NCI-H2029 (cell line): ENCODE measurements at regions not wholly inside any gene's neighbourhood (a gene's known extent, or its start where the extent isn't known, plus 50 kb on each side); places are given as distances from the start of the nearest gene placed in this dataset.
"Not testable (repeated sequence)": the region's sequence is repeated elsewhere in the genome, so short reads cannot be mapped to it uniquely, and the experiment has no call there.

Experiments
- DNase-seq: peaks from one replicate; lab custom pipeline; 2025; lab: John Stamatoyannopoulos, UW

DNA sequence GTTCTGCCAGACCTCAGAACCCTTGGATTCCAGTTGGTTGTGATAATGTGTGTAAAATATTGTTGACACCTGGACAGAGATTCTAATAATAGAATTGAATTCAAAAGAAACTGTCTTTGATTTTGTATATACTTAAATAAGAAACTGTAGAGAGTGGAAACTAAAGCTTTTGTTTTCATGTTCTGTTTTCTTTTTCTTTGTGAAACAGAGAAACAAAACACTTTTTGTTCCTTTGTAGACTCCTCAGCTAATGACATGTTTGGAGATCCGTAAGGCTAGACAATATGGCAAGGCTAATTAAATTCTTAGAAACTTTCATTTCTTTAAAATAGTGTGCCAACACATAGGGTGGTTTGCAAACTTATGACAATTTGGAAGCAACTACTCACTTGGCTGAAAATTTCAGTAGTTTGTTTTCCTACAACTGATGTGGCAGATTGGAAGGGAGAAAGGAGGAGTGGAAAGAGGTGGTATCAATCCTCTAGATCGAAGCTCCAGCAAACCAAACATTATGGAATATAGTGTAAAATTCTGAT, 90.9 kb upstream of the FAT1 start:
- DNase-seq = no peak

- no peak for DNase-seq
Measured at GRCh38 chr4:186819342-186820086, 95.9 kb upstream of the FAT1 start.

DNA sequence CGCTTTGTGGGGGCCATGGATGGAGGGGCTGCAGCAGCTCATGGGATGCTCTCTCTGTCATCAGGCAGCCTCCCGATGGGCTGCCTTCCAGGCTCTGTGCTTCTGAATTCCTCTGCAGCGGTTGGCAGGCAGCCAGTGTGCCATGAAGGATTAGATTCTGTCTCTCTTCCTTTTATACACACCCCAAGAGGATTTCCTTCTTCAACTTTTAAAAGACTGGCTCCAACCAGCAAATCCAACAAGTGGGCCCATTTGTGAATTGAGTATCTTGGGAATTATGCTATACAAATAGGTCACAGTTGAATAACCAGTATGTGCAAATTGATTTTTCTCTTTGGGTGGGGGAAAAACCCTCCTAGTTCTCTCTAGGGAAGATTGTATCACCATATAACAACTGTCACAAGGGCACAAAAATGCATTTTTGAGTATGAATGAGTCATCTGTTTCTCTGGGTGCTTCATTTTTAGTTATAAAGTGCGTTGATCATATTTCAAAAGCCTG, 96.8 kb upstream of the FAT1 start:
- DNase-seq = no peak

DNA sequence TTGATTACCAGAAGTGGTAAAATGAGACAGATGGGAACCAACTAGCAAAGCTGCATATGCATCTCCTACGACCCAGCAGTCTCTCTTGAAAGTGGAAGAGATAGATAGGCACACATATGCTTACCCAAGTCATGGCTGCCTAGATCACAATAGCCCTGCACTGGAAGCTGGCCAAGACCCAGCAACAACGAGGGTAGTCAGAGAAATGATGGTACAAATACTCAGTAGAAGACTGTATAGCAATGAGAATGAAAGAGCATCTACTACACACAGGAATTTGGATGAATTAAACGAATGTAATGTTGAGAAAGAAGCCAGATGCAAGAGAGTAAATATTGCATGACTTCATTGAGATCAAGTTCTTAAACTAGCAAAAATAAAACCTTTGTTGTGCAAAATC, 100.3 kb upstream of the FAT1 start:
- DNase-seq = no peak

DNA sequence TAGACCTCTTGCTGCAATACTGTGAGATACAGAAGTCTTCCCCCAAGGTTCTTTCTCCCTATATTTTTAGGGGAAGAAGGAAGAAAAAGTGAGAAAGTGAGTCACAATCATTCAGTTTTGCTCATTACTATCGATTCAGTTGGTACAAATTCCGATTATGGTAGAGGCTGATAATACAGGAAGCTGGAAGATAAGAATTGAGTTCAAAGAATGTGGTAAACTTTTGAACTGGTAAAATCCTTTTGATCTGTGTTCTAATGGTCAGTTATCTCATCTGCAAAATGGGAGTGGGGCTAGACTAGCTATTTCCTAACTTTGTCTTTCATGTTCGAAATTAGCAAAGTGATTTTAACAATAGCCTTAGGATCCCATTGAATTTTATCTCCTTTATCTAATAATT, 101.4 kb upstream of the FAT1 start:
- no peak for DNase-seq

DNA sequence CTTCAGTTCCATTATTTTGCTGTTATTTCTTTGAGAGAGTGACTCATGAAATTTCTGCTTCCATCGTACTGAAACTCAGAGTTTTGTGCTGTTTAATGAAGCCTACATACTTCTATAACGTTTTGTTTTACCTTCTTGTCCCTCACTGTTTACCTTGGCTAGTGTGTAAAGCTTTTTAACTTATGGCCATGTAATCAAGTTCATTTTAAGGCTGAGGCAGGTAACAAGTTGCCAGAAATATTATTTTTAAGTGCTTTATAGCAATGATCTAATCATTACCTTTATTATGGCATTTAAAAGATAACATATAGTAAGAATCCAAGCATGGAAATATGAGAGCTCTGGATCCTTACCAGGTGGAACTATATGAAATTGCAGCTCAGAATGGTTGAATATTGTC, 102.3 kb upstream of the FAT1 start:
- no peak for DNase-seq

DNA sequence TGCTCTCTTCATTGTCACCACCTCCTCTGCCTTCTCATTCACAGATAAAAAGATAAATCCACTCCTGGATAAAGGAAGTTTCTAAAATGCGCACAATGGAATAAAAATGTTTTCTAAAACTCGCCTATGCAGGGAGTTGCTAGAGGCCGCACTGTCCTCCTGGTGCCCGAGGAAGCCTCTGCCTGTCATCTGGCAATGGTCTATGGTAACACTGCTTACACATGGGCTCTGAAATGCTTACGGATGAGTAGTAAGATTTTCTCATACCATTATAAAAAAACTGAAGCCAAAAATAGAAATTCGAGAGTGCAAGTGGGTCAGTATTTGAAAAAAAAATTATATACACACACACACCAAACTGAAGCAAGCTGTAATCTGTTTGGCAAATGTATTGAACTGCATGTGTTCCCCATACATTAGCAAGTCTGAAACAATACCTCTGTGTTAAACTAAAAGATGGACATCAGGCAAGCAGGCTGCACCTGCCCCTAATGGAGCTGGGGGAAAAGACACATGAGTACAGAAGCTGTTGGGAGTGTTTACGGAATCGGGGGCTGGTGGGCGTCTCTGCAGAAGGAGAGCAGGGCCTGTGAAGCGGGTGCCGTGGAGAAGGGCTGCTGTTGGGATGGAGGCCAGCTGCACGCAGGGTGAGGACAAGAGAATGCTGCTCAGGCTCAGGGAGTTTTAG, 103.3 kb upstream of the FAT1 start:
- DNase-seq = no peak

GRCh38 chr4:186827534-186827897, 103.9 kb upstream of the FAT1 start:
- no peak for DNase-seq

DNA sequence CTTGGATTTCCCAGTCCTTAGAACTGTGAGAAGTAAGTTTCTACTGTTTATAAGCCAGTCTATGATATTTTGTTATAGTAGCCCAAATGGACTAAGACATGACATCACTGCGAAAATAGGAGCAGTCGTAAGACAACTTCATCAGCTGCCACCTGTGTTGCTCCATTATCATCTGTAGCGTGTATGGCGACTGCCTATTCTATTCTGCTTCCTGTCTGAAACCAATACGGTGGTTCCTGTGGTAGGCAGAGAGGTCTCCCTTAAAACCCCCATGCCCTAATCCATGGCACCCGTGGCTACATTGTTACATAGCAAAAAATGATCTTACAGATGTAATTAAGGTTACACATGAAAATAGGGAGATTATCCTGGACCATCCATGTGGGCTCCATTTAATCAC, 105.4 kb upstream of the FAT1 start:
- no peak for DNase-seq

DNA sequence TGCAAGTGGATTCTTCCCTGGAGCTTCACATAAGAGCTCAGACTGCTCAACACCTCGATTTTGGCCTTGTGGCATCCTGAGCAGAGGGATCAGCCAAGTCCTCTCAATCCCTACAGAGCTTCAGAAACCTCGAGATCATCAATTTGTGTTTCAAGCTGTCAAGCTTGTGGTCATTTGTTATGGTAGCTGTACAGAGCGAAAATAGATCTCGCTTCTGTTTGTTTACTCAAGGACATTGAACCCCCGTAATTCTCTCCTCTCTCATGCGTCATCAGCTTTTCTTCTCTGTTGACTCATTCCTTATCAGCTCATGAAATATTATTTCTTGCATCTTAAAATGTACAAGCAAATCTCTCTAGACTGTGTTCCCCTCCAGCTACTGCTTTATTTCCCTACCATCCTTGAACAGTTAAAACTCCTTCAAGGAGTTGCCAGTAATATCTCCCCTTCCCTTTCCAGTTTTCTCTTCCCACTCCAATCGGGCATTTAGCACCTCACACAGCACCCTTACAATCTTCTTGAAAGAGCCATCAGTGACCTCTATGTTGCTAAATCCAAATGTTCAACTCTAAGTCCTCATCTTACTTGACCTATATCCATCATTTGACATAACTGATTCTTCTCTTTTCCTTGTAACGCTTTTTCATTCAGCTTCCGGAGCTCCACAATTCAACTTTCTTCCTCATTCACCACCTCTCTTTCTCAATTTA, 106.2 kb upstream of the FAT1 start:
- no peak for DNase-seq

GRCh38 chr4:186831574-186831973, 107.9 kb upstream of the FAT1 start:
- no peak for DNase-seq

- DNase-seq = no peak
Measured at GRCh38 chr4:186832906-186833305, 109.2 kb upstream of the FAT1 start.

- not testable (repeated sequence) for DNase-seq
Measured at GRCh38 chr4:186837463-186837862, 113.8 kb upstream of the FAT1 start.

DNA sequence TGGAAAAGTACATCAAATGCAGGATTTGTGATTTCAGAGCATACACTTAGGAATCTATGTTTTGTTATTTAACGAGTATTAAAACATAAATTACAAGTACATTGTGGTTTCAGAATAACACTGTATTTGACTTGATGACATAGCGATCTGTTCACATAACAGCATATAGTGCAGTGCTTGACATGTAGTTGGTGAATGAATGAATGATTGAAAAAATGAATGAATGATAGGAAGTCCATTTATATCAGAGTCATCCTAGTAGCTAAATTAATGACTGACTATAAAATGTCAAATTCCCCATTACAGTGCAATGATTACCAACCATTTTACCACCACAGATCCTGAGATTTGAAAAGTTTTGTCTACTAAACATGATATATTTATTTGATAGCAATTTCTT, 114.6 kb upstream of the FAT1 start:
- DNase-seq = no peak

GRCh38 chr4:186839122-186840037, 115.7 kb upstream of the FAT1 start:
- no peak for DNase-seq

- no peak for DNase-seq
Measured at GRCh38 chr4:186840222-186840701, 116.6 kb upstream of the FAT1 start.

GRCh38 chr4:186840771-186841301, 117.2 kb upstream of the FAT1 start:
- DNase-seq = no peak

DNA sequence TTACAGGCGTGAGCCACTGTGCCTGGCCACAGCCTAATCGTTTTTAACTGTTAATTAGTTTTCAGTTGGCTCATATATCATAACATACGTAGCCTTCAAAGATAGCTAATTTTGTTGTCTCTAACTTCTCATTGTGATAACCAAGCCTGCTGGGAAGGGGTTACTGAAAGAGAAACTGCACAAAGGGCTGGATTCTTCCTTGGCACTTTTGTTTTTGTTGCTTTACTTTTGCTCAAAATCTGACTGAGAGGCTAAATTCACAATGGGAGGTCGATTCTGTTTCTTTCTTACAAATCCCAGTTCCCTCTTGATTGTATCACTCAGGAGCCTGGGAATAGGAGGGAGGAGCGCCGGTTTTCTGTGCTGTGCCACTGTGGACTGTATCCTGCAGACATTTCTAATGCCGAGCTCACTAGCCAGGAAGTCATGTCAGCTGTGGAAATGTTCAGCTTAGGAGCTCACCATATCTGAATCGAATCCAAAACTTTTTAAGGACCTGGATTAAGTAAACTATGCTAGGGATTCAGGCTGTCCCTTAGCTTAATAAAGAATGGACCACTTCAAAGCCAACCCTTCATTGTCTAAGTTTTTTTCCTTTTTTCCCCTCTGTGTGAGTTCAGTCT, 120.5 kb upstream of the FAT1 start:
- DNase-seq = no peak

- no peak for DNase-seq
Measured at GRCh38 chr4:186845137-186845842, 121.6 kb upstream of the FAT1 start.

- no peak for DNase-seq
Measured at GRCh38 chr4:186846426-186846825, 122.8 kb upstream of the FAT1 start.
